Esophagus (tissue), 2 donors: ENCODE measurements at regions not wholly inside any gene's neighbourhood (a gene's known extent, or its start where the extent isn't known, plus 50 kb on each side); places are given as distances from the start of the nearest gene placed in this dataset.

ENCODE experiments used
- H3K27ac ChIP-seq, 2 donors: one replicate each; pipeline ENCODE4 v1.5.1; 2013; ENCODE audit warnings: low read depth in 2 of 2, mild to moderate bottlenecking in 2 of 2, inconsistent platforms in 1 of 2, low read length in 1 of 2, moderate library complexity in 1 of 2
- H3K27me3 ChIP-seq, 2 donors: one replicate each; pipeline ENCODE4 v1.6.1; 2013; ENCODE audit warnings: low read length in 2 of 2, control low read depth in 1 of 2, mild to moderate bottlenecking in 1 of 2; ENCODE audit not compliant: insufficient read depth in 2 of 2, control insufficient read depth in 1 of 2
- H3K36me3 ChIP-seq, 2 donors: one replicate each; pipeline ENCODE4 v1.6.1; 2013; ENCODE audit warnings: low read length in 1 of 2; ENCODE audit not compliant: control insufficient read depth in 2 of 2, insufficient read depth in 2 of 2
- H3K4me1 ChIP-seq, 2 donors: one replicate each; pipeline ENCODE4 v1.6.1; 2013; ENCODE audit warnings: low read length in 1 of 2; ENCODE audit not compliant: control insufficient read depth in 2 of 2, insufficient read depth in 2 of 2
- H3K4me3 ChIP-seq, 2 donors: one replicate each; pipeline ENCODE4 v1.5.1; 2013; ENCODE audit warnings: low read length in 2 of 2, mild to moderate bottlenecking in 2 of 2, low read depth in 1 of 2, moderate library complexity in 1 of 2
- H3K9me3 ChIP-seq, 2 donors: one replicate each; pipeline ENCODE4 v1.6.1; 2013; ENCODE audit warnings: mild to moderate bottlenecking in 2 of 2, low read depth in 1 of 2, low read length in 1 of 2, moderate library complexity in 1 of 2; ENCODE audit not compliant: control insufficient read depth in 2 of 2, insufficient read depth in 1 of 2
- WGBS, 2 donors: extraction: QIAGEN DNeasy Blood & Tissue Kit; methylation state at CpG; one replicate each; pipeline ENCODE4 v1.1.7; 2013; 5-methylcytosine and 5-hydroxymethylcytosine counted together
- donor health status: healthy with polysubstance abuse.
- donor health status: Bipolar disorder and iron deficiency.

DNA sequence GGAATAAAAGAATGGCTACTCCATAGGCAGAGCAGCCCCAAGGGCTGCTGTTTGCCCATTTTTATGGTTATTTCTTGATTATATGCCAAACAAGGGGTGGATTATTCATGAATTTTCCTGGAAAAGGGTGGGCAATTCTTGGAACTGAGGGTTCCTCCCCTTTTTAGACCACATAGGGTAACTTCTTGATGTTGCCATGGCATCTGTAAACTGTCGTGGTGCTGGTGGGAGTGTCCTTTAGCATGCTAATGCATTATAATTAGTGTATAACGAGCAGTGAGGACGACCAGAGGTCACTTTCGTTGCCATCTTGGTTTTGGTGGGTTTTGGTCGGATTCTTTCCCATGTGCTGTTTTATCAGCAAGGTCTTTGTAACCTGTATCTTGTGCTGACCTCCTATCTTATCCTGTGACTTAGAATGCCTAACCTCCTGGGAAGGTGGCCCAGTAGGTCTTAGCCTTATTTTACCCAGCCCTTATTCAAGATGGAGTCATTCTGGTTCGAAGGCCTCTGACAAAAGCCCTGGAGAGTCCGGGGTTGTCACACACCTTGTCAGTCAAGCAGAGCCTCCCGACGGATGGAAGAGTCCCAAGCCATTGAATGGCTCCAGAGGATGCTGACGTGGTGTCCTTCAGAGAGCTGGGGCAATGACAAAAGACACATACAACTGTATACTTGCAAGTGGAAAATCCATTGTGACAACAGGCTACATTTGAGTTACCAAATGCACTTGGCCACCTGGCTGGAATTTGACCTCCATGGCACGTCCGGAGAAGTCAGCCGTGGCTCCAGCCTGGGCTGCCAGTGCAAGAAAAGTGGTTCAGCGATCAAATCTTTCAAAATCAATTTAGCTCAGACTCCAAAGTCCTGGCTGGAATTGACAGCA is 67.1 kb upstream of the CLINT1 start:
- Histone ChIP-seq H3K9me3 (no peaks in the 10 kb centered on the region), H3K36me3 (no peaks in the 10 kb centered on the region), H3K27me3 (no peaks in the 10 kb centered on the region), H3K27ac (peak overlapping the region; percentile 36 to 79), H3K4me3 (no peak overlapping the region), H3K4me1 (peaks cover 0 to 2% of the 10 kb centered on the region in 2 donors)
- WGBS, 2 donors, result 83 to 92% methylated on average over 14 of the region's 14 CpGs

GRCh38 chr5:157924931-157925729 is 66.2 kb upstream of the CLINT1 start:
- no peaks in the 10 kb centered on the region for H3K27me3 ChIP-seq
- peak overlapping the region; percentile 79 to 84 for H3K27ac ChIP-seq

DNA sequence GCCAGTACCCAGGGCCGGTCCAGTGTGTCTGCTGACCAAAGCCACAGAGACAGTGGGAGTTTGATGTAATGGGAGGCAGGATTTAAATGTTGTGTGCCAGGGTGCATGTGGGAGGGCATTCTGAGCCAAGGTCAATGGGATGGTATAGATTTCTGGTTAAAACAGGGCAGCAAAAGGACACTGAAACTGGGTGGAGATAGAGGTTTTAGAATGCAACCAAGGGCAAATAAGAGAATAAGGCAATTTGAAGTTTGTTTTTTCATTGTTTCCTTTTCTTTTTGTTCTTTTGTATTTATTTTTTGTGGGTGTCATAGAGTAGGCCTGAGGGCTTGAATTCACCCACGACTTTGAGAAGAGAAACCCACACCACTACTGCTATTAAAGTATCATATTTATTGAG is 65.5 kb upstream of the CLINT1 start:
- WGBS, 2 donors, result 54 to 70% methylated on average over 2 of the region's 2 CpGs
- H3K4me3 ChIP-seq, result no peak overlapping the region
- H3K36me3 ChIP-seq, result no peaks in the 10 kb centered on the region

More at GRCh38 chr5:157924931-157925729, 66.2 kb upstream of the CLINT1 start:
- WGBS, 2 donors, result 62% methylated on average over 8 of the region's 8 CpGs
- Histone ChIP-seq H3K4me1 (no peaks in the 10 kb centered on the region), H3K9me3 (no peaks in the 10 kb centered on the region), H3K4me3 (no peak overlapping the region), H3K36me3 (no peaks in the 10 kb centered on the region)

GRCh38 chr5:157923765-157924164 is 64.8 kb upstream of the CLINT1 start:
- Histone ChIP-seq H3K27ac (peak overlapping the region; percentile 76 to 79), H3K4me1 (peaks cover 0 to 1% of the 10 kb centered on the region in 2 donors), H3K9me3 (no peaks in the 10 kb centered on the region), H3K27me3 (no peaks in the 10 kb centered on the region), H3K4me3 (no peak overlapping the region), H3K36me3 (no peaks in the 10 kb centered on the region)
- WGBS, 2 donors, result 86 to 87% methylated on average over 3 of the region's 3 CpGs

More for the DNA sequence above, 65.5 kb upstream of the CLINT1 start:
- H3K27me3 ChIP-seq, result no peaks in the 10 kb centered on the region
- H3K27ac ChIP-seq, result peak overlapping the region; percentile 79 to 84
- H3K9me3 ChIP-seq, result no peaks in the 10 kb centered on the region
- H3K4me1 ChIP-seq, result no peaks in the 10 kb centered on the region

GRCh38 chr5:157922026-157922425 is 63.1 kb upstream of the CLINT1 start:
- no peak overlapping the region for H3K4me3 ChIP-seq
- no peaks in the 10 kb centered on the region for H3K9me3 ChIP-seq
- 99 to 100% methylated on average over 4 of the region's 4 CpGs for WGBS, 2 donors
- H3K4me1 ChIP-seq, result peaks cover 0 to 3% of the 10 kb centered on the region in 2 donors
- H3K36me3 ChIP-seq, result no peaks in the 10 kb centered on the region
- no peak overlapping the region for H3K27ac ChIP-seq
- no peaks in the 10 kb centered on the region for H3K27me3 ChIP-seq

DNA sequence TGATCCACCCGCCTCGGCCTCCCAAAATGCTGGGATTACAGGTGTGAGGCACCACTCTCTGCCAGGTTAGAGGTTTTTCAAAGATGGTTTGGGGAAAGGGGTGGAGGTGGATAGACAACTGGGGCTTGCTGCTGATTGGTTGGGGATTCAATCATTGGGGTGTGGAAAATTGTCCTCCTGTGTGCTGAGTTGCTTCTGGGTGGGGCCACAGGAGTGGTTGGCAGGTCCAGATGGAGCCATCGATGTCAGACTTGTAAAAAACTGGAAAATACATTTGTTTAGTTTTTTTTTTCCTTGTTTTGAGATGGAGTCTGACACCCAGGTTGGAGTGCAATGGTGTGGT is 61.9 kb upstream of the CLINT1 start:
- H3K4me1 ChIP-seq, result peaks cover 3% of the 10 kb centered on the region in 2 donors
- no peaks in the 10 kb centered on the region for H3K36me3 ChIP-seq
- no peak overlapping the region for H3K4me3 ChIP-seq
- no peaks in the 10 kb centered on the region for H3K9me3 ChIP-seq
- H3K27me3 ChIP-seq, result no peaks in the 10 kb centered on the region
- WGBS, 2 donors, result 83% methylated on average over 3 of the region's 3 CpGs
- H3K27ac ChIP-seq, result peak overlapping the region; percentile 50 to 90

- peaks cover 5 to 7% of the 10 kb centered on the region in 2 donors for H3K4me1 ChIP-seq
- peak overlapping the region; percentile 74 to 90 for H3K27ac ChIP-seq
- 33 to 36% methylated on average over 19 of the region's 19 CpGs for WGBS, 2 donors
- no peaks in the 10 kb centered on the region for H3K27me3 ChIP-seq
- no peaks in the 10 kb centered on the region for H3K9me3 ChIP-seq
- H3K36me3 ChIP-seq, result no peaks in the 10 kb centered on the region
- H3K4me3 ChIP-seq, result no peak overlapping the region
Measured at GRCh38 chr5:157918811-157919742, 60.1 kb upstream of the CLINT1 start.

GRCh38 chr5:157917899-157918809 is 59.2 kb upstream of the CLINT1 start:
- H3K9me3 ChIP-seq, result no peaks in the 10 kb centered on the region
- H3K4me3 ChIP-seq, result no peak overlapping the region
- no peaks in the 10 kb centered on the region for H3K27me3 ChIP-seq
- 44 to 53% methylated on average over 8 of the region's 8 CpGs for WGBS, 2 donors
- peaks cover 5 to 7% of the 10 kb centered on the region in 2 donors for H3K4me1 ChIP-seq
- H3K36me3 ChIP-seq, result no peaks in the 10 kb centered on the region
- peak overlapping the region; percentile 74 to 90 for H3K27ac ChIP-seq
